WERI-Rb-1 (cell line): ENCODE measurements at regions not wholly inside any gene's neighbourhood (a gene's known extent, or its start where the extent isn't known, plus 50 kb on each side); places are given as distances from the start of the nearest gene placed in this dataset.

Source experiments
- DNase-seq: peaks from one replicate; pipeline ENCODE4 v3.0.0-alpha.2; 2020
- H3K27ac ChIP-seq: fragments of 250-450 bp; sonication (Bioruptor Pico); 2 replicates; pipeline ENCODE4 v1.5.1; 2020; ENCODE audit warnings: mild to moderate bottlenecking, moderate library complexity
- H3K27me3 ChIP-seq: fragments of 250-450 bp; sonication (Bioruptor Pico); 2 replicates; pipeline ENCODE4 v1.5.1; 2021; ENCODE audit warnings: mild to moderate bottlenecking, low read depth, moderate library complexity; ENCODE audit not compliant: insufficient read depth, severe bottlenecking
- H3K36me3 ChIP-seq: fragments of 250-450 bp; sonication (Bioruptor Pico); 2 replicates; pipeline ENCODE4 v1.5.1; 2020; ENCODE audit warnings: mild to moderate bottlenecking, moderate library complexity
- H3K4me3 ChIP-seq: 2 replicates; pipeline ENCODE4 v1.5.1; 2011; ENCODE audit warnings: low read depth, mild to moderate bottlenecking, control low read depth, low read length
- H3K9me3 ChIP-seq: fragments of 250-450 bp; sonication (Bioruptor Pico); 2 replicates; pipeline ENCODE4 v1.5.1; 2021; ENCODE audit warnings: mild to moderate bottlenecking, moderate library complexity; ENCODE audit not compliant: severe bottlenecking
- TF ChIP-seq, protein P1 (sequence below): IDR thresholded peaks from 2 replicates; pipeline ENCODE4 v1.5.1; 2011; ENCODE audit warnings: low read depth, mild to moderate bottlenecking, control low read depth, inconsistent platforms, low read length

GRCh38 chr19:53696951-53697350 is 65.2 kb downstream of the DPRX start:
- Histone ChIP-seq H3K9me3 (peaks cover 19% of the 10 kb centered on the region), H3K4me3 (no peak overlapping the region), H3K27ac (no peak overlapping the region), H3K27me3 (peaks cover 66% of the 10 kb centered on the region), H3K36me3 (no peaks in the 10 kb centered on the region)
- no peak for DNase-seq
- TF ChIP-seq, protein P1, sequence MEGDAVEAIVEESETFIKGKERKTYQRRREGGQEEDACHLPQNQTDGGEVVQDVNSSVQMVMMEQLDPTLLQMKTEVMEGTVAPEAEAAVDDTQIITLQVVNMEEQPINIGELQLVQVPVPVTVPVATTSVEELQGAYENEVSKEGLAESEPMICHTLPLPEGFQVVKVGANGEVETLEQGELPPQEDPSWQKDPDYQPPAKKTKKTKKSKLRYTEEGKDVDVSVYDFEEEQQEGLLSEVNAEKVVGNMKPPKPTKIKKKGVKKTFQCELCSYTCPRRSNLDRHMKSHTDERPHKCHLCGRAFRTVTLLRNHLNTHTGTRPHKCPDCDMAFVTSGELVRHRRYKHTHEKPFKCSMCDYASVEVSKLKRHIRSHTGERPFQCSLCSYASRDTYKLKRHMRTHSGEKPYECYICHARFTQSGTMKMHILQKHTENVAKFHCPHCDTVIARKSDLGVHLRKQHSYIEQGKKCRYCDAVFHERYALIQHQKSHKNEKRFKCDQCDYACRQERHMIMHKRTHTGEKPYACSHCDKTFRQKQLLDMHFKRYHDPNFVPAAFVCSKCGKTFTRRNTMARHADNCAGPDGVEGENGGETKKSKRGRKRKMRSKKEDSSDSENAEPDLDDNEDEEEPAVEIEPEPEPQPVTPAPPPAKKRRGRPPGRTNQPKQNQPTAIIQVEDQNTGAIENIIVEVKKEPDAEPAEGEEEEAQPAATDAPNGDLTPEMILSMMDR: no peak

DNA sequence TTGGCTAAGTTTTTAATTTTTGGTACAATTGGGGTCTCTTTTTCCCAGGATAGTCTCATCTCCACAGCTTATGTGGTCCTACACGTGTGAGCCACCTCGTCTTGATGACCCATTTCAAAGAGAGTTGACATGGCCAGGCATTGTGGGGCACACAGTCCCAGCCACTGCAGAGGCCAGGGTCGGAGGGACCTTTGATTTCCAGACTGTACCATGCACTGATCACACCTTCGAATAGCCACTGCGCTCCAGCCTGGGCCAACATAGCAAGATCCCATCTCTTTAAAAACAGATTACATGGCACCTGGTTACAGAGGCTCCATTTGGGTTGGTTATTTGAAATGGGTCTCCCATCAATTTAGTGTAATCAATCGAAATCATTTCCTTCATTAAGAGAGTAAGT is 71.6 kb downstream of the DPRX start:
- Histone ChIP-seq H3K36me3 (no peaks in the 10 kb centered on the region), H3K27ac (no peak overlapping the region), H3K27me3 (peaks cover 89% of the 10 kb centered on the region), H3K4me3 (no peak overlapping the region), H3K9me3 (no peaks in the 10 kb centered on the region)
- no peak for DNase-seq
- TF ChIP-seq, protein P1: no peak

- peaks cover 5% of the 10 kb centered on the region for H3K9me3 ChIP-seq
- H3K36me3 ChIP-seq: no peaks in the 10 kb centered on the region
- no peak overlapping the region for H3K4me3 ChIP-seq
- TF ChIP-seq, protein P1: no peak
- H3K27ac ChIP-seq: no peak overlapping the region
- peaks cover 94% of the 10 kb centered on the region for H3K27me3 ChIP-seq
- DNase-seq: no peak
These were observed 72.2 kb downstream of the DPRX start for GRCh38 chr19:53704011-53704410.

GRCh38 chr19:53707278-53707677 is 75.5 kb downstream of the DPRX start:
- no peak overlapping the region for H3K4me3 ChIP-seq
- H3K27ac ChIP-seq: no peak overlapping the region
- H3K27me3 ChIP-seq: peaks cover 94% of the 10 kb centered on the region
- DNase-seq: no peak
- H3K9me3 ChIP-seq: peaks cover 5% of the 10 kb centered on the region
- TF ChIP-seq, protein P1: no peak
- H3K36me3 ChIP-seq: no peaks in the 10 kb centered on the region

DNA sequence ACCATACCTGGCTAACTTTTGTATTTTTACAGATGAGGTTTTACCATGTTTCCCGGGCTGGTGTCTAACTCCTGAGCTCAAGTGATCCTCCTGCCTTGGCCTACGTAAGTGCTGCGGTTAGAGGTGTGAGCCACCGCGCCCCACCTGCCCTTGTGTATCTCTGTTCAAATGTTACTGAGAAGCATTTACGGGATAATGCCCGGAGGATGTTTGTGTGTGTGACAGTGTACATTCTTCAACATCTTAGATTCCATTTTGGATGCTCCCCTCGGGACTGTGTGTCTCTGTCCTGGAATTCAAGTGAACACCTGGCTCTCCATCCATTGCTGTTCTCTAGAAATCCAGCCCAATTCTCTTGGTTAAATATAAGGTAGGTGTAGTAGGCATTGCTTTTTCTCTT is 93.7 kb downstream of the NLRP12 start:
- no peak overlapping the region for H3K4me3 ChIP-seq
- peaks cover 89% of the 10 kb centered on the region for H3K27me3 ChIP-seq
- H3K9me3 ChIP-seq: no peaks in the 10 kb centered on the region
- TF ChIP-seq, protein P1: no peak
- no peak for DNase-seq
- H3K27ac ChIP-seq: no peak overlapping the region
- H3K36me3 ChIP-seq: no peaks in the 10 kb centered on the region
